ENCODE measurements at regions not wholly inside any gene's neighbourhood (a gene's known extent, or its start where the extent isn't known, plus 50 kb on each side); places are given as distances from the start of the nearest gene placed in this dataset.
"Not testable (repeated sequence)": the region's sequence is repeated elsewhere in the genome, so short reads cannot be mapped to it uniquely, and the experiment has no call there.

- no peaks in the 10 kb centered on the region for H3K4me1 ChIP-seq (ENCODE audit: insufficient read depth, low read length)
- no peaks in the 10 kb centered on the region for H3K27me3 ChIP-seq (ENCODE audit: control insufficient read depth in 1 of 2, insufficient read depth in 2 of 2, low read length in 2 of 2)
- H3K9me3 ChIP-seq (ENCODE audit: low read length): no peaks in the 10 kb centered on the region
- no peak overlapping the region for H3K9ac ChIP-seq (ENCODE audit: low read length)
- H3K4me3 ChIP-seq (ENCODE audit: low read depth in 1 of 2, low read length in 2 of 2): no peak overlapping the region
- no peak overlapping the region for H3K27ac ChIP-seq (ENCODE audit: low read depth, low read length)
- H3K36me3 ChIP-seq (ENCODE audit: insufficient read depth, low read length): no peaks in the 10 kb centered on the region
Observed at GRCh38 chr4:18441676-18442075, 420.1 kb upstream of the LCORL start.

- Histone ChIP-seq H3K9me3 (ENCODE audit: low read length) (no peaks in the 10 kb centered on the region), H3K27ac (ENCODE audit: low read depth, low read length) (no peak overlapping the region), H3K27me3 (ENCODE audit: control insufficient read depth in 1 of 2, insufficient read depth in 2 of 2, low read length in 2 of 2) (no peaks in the 10 kb centered on the region), H3K4me1 (ENCODE audit: insufficient read depth, low read length) (no peaks in the 10 kb centered on the region), H3K36me3 (ENCODE audit: insufficient read depth, low read length) (no peaks in the 10 kb centered on the region), H3K9ac (ENCODE audit: low read length) (no peak overlapping the region), H3K4me3 (ENCODE audit: low read depth in 1 of 2, low read length in 2 of 2) (no peak overlapping the region)
Observed at GRCh38 chr4:18441203-18441590, 419.6 kb upstream of the LCORL start.

GRCh38 chr4:18440527-18441202, 419.1 kb upstream of the LCORL start:
- Histone ChIP-seq H3K27ac (ENCODE audit: low read depth, low read length) (no peak overlapping the region), H3K4me3 (ENCODE audit: low read depth in 1 of 2, low read length in 2 of 2) (no peak overlapping the region), H3K27me3 (ENCODE audit: control insufficient read depth in 1 of 2, insufficient read depth in 2 of 2, low read length in 2 of 2) (no peaks in the 10 kb centered on the region), H3K4me1 (ENCODE audit: insufficient read depth, low read length) (no peaks in the 10 kb centered on the region), H3K36me3 (ENCODE audit: insufficient read depth, low read length) (no peaks in the 10 kb centered on the region), H3K9me3 (ENCODE audit: low read length) (no peaks in the 10 kb centered on the region), H3K9ac (ENCODE audit: low read length) (no peak overlapping the region)

GRCh38 chr4:18439311-18439710, 417.8 kb upstream of the LCORL start:
- Histone ChIP-seq H3K27ac (ENCODE audit: low read depth, low read length) (no peak overlapping the region), H3K4me3 (ENCODE audit: low read depth in 1 of 2, low read length in 2 of 2) (no peak overlapping the region), H3K27me3 (ENCODE audit: control insufficient read depth in 1 of 2, insufficient read depth in 2 of 2, low read length in 2 of 2) (no peaks in the 10 kb centered on the region), H3K9ac (ENCODE audit: low read length) (no peak overlapping the region), H3K36me3 (ENCODE audit: insufficient read depth, low read length) (no peaks in the 10 kb centered on the region), H3K4me1 (ENCODE audit: insufficient read depth, low read length) (no peaks in the 10 kb centered on the region), H3K9me3 (ENCODE audit: low read length) (no peaks in the 10 kb centered on the region)

GRCh38 chr4:18435781-18436180, 414.2 kb upstream of the LCORL start:
- Histone ChIP-seq H3K27me3 (ENCODE audit: control insufficient read depth in 1 of 2, insufficient read depth in 2 of 2, low read length in 2 of 2) (no peaks in the 10 kb centered on the region), H3K9ac (ENCODE audit: low read length) (no peak overlapping the region), H3K27ac (ENCODE audit: low read depth, low read length) (no peak overlapping the region), H3K9me3 (ENCODE audit: low read length) (no peaks in the 10 kb centered on the region), H3K4me1 (ENCODE audit: insufficient read depth, low read length) (no peaks in the 10 kb centered on the region), H3K4me3 (ENCODE audit: low read depth in 1 of 2, low read length in 2 of 2) (no peak overlapping the region), H3K36me3 (ENCODE audit: insufficient read depth, low read length) (no peaks in the 10 kb centered on the region)

- Histone ChIP-seq H3K27me3 (ENCODE audit: control insufficient read depth in 1 of 2, insufficient read depth in 2 of 2, low read length in 2 of 2) (no peaks in the 10 kb centered on the region), H3K9ac (ENCODE audit: low read length) (no peak overlapping the region), H3K27ac (ENCODE audit: low read depth, low read length) (no peak overlapping the region), H3K9me3 (ENCODE audit: low read length) (no peaks in the 10 kb centered on the region), H3K36me3 (ENCODE audit: insufficient read depth, low read length) (no peaks in the 10 kb centered on the region), H3K4me3 (ENCODE audit: low read depth in 1 of 2, low read length in 2 of 2) (no peak overlapping the region), H3K4me1 (ENCODE audit: insufficient read depth, low read length) (no peaks in the 10 kb centered on the region)
Observed at GRCh38 chr4:18422685-18423084, 401.1 kb upstream of the LCORL start.

- no peaks in the 10 kb centered on the region for H3K9me3 ChIP-seq (ENCODE audit: low read length)
- H3K27ac ChIP-seq (ENCODE audit: low read depth, low read length): no peak overlapping the region
- H3K4me1 ChIP-seq (ENCODE audit: insufficient read depth, low read length): no peaks in the 10 kb centered on the region
- no peaks in the 10 kb centered on the region for H3K36me3 ChIP-seq (ENCODE audit: insufficient read depth, low read length)
- no peak overlapping the region for H3K9ac ChIP-seq (ENCODE audit: low read length)
- H3K4me3 ChIP-seq (ENCODE audit: low read depth in 1 of 2, low read length in 2 of 2): no peak overlapping the region
- no peaks in the 10 kb centered on the region for H3K27me3 ChIP-seq (ENCODE audit: control insufficient read depth in 1 of 2, insufficient read depth in 2 of 2, low read length in 2 of 2)
Observed at GRCh38 chr4:18421519-18421918, 400.0 kb upstream of the LCORL start.

- Histone ChIP-seq H3K4me1 (ENCODE audit: insufficient read depth, low read length) (no peaks in the 10 kb centered on the region), H3K9me3 (ENCODE audit: low read length) (no peaks in the 10 kb centered on the region), H3K4me3 (ENCODE audit: low read depth in 1 of 2, low read length in 2 of 2) (no peak overlapping the region), H3K36me3 (ENCODE audit: insufficient read depth, low read length) (no peaks in the 10 kb centered on the region), H3K27me3 (ENCODE audit: control insufficient read depth in 1 of 2, insufficient read depth in 2 of 2, low read length in 2 of 2) (no peaks in the 10 kb centered on the region), H3K27ac (ENCODE audit: low read depth, low read length) (no peak overlapping the region), H3K9ac (ENCODE audit: low read length) (no peak overlapping the region)
Observed at GRCh38 chr4:18419780-18420179, 398.2 kb upstream of the LCORL start.

GRCh38 chr4:18418195-18418898, 396.8 kb upstream of the LCORL start:
- not testable (repeated sequence) for H3K9me3 ChIP-seq (ENCODE audit: low read length); H3K27ac ChIP-seq (ENCODE audit: low read depth, low read length); H3K36me3 ChIP-seq (ENCODE audit: insufficient read depth, low read length); H3K27me3 ChIP-seq (ENCODE audit: control insufficient read depth in 1 of 2, insufficient read depth in 2 of 2, low read length in 2 of 2); H3K4me1 ChIP-seq (ENCODE audit: insufficient read depth, low read length); H3K4me3 ChIP-seq (ENCODE audit: low read depth in 1 of 2, low read length in 2 of 2); H3K9ac ChIP-seq (ENCODE audit: low read length)

- H3K27me3 ChIP-seq (ENCODE audit: control insufficient read depth in 1 of 2, insufficient read depth in 2 of 2, low read length in 2 of 2); H3K27ac ChIP-seq (ENCODE audit: low read depth, low read length); H3K9me3 ChIP-seq (ENCODE audit: low read length); H3K4me3 ChIP-seq (ENCODE audit: low read depth in 1 of 2, low read length in 2 of 2); H3K36me3 ChIP-seq (ENCODE audit: insufficient read depth, low read length); H3K4me1 ChIP-seq (ENCODE audit: insufficient read depth, low read length); H3K9ac ChIP-seq (ENCODE audit: low read length): not testable (repeated sequence)
Observed at GRCh38 chr4:18417651-18418050, 396.1 kb upstream of the LCORL start.

- Histone ChIP-seq H3K27me3 (ENCODE audit: control insufficient read depth in 1 of 2, insufficient read depth in 2 of 2, low read length in 2 of 2) (no peaks in the 10 kb centered on the region), H3K36me3 (ENCODE audit: insufficient read depth, low read length) (no peaks in the 10 kb centered on the region), H3K4me1 (ENCODE audit: insufficient read depth, low read length) (no peaks in the 10 kb centered on the region), H3K27ac (ENCODE audit: low read depth, low read length) (no peak overlapping the region), H3K4me3 (ENCODE audit: low read depth in 1 of 2, low read length in 2 of 2) (no peak overlapping the region), H3K9ac (ENCODE audit: low read length) (no peak overlapping the region), H3K9me3 (ENCODE audit: low read length) (no peaks in the 10 kb centered on the region)
Observed at GRCh38 chr4:18406264-18406663, 384.7 kb upstream of the LCORL start.

GRCh38 chr4:18405054-18405453, 383.5 kb upstream of the LCORL start:
- Histone ChIP-seq H3K9ac (ENCODE audit: low read length) (no peak overlapping the region), H3K27me3 (ENCODE audit: control insufficient read depth in 1 of 2, insufficient read depth in 2 of 2, low read length in 2 of 2) (no peaks in the 10 kb centered on the region), H3K27ac (ENCODE audit: low read depth, low read length) (no peak overlapping the region), H3K9me3 (ENCODE audit: low read length) (no peaks in the 10 kb centered on the region), H3K36me3 (ENCODE audit: insufficient read depth, low read length) (no peaks in the 10 kb centered on the region), H3K4me1 (ENCODE audit: insufficient read depth, low read length) (no peaks in the 10 kb centered on the region), H3K4me3 (ENCODE audit: low read depth in 1 of 2, low read length in 2 of 2) (no peak overlapping the region)
